HG02642 (cell line): ENCODE measurements at regions not wholly inside any gene's neighbourhood (a gene's known extent, or its start where the extent isn't known, plus 50 kb on each side); places are given as distances from the start of the nearest gene placed in this dataset.
A peak's percentile ranks its signal among the peaks of the same experiment; 100 is the strongest.

Source experiments
- ATAC-seq: cut with Tn5 transposase; IDR thresholded peaks from one replicate; pipeline ENCODE4 v1.9.1; 2021; ENCODE audit warnings: mild to moderate bottlenecking; ENCODE audit not compliant: unreplicated experiment, poor library complexity

GRCh38 chr11:15481871-15482270 lies 367.1 kb downstream of the INSC start:
- ATAC-seq, result no peak

GRCh38 chr11:15483205-15483604 lies 368.5 kb downstream of the INSC start:
- peak; percentile 59 for ATAC-seq

GRCh38 chr11:15484398-15484797 lies 369.7 kb downstream of the INSC start:
- ATAC-seq, result no peak

GRCh38 chr11:15485432-15485831 lies 370.7 kb downstream of the INSC start:
- ATAC-seq, result no peak

GRCh38 chr11:15489281-15489680 lies 374.6 kb downstream of the INSC start:
- no peak for ATAC-seq

- ATAC-seq, result no peak
These were observed 375.8 kb downstream of the INSC start for GRCh38 chr11:15490535-15490934.

- no peak for ATAC-seq
These were observed 378.3 kb downstream of the INSC start for GRCh38 chr11:15493066-15493465.

GRCh38 chr11:15493921-15494620 lies 379.3 kb downstream of the INSC start:
- ATAC-seq, result no peak

GRCh38 chr11:15494740-15495139 lies 380.0 kb downstream of the INSC start:
- ATAC-seq, result no peak

GRCh38 chr11:15495462-15495861 lies 380.7 kb downstream of the INSC start:
- no peak for ATAC-seq

- no peak for ATAC-seq
These were observed 382.6 kb downstream of the INSC start for GRCh38 chr11:15497366-15497765.

- ATAC-seq, result no peak
These were observed 385.0 kb downstream of the INSC start for GRCh38 chr11:15499674-15500073.

- no peak for ATAC-seq
These were observed 385.9 kb downstream of the INSC start for GRCh38 chr11:15500643-15501042.

GRCh38 chr11:15501566-15501965 lies 386.8 kb downstream of the INSC start:
- ATAC-seq, result no peak

GRCh38 chr11:15505155-15505554 lies 390.4 kb downstream of the INSC start:
- no peak for ATAC-seq

- ATAC-seq, result no peak
These were observed 392.9 kb downstream of the INSC start for GRCh38 chr11:15507592-15507991.

GRCh38 chr11:15509082-15509481 lies 394.4 kb downstream of the INSC start:
- no peak for ATAC-seq

GRCh38 chr11:15519124-15519791 lies 404.5 kb downstream of the INSC start:
- ATAC-seq, result peak; percentile 57

- ATAC-seq, result no peak
These were observed 405.2 kb downstream of the INSC start for GRCh38 chr11:15519911-15520310.

- ATAC-seq, result no peak
These were observed 408.8 kb downstream of the INSC start for GRCh38 chr11:15523543-15523942.

- no peak for ATAC-seq
These were observed 410.9 kb downstream of the INSC start for GRCh38 chr11:15525582-15525981.

GRCh38 chr11:15526032-15526431 lies 411.3 kb downstream of the INSC start:
- ATAC-seq, result no peak
